Calu3 (cell line): ENCODE measurements at regions not wholly inside any gene's neighbourhood (a gene's known extent, or its start where the extent isn't known, plus 50 kb on each side); places are given as distances from the start of the nearest gene placed in this dataset.
A peak's percentile ranks its signal among the peaks of the same experiment; 100 is the strongest.

Experiments used
- BruUV-seq: library from RNA; stranded (reverse); fragments of 400-500 nt; replicated peaks from 2 replicates; lab custom pipeline; 2021; lab: Mats Ljungman, UMichigan
- CTCF ChIA-PET: fragments of 300-600 bp; sonication (Branson Sonifier 250); formaldehyde crosslinking; loops from one replicate; lab custom pipeline; 2022; ENCODE audit warnings: antibody characterized with exemption; lab: Charles Lee
- DNase-seq: peaks from one replicate; pipeline ENCODE4 v3.0.0; 2022
- H3K27ac Mint-ChIP-seq: one replicate; pipeline ENCODE4 v1.8.0; 2022; ENCODE audit warnings: mixed read lengths; ENCODE audit not compliant: unreplicated experiment
- H3K27me3 Mint-ChIP-seq: one replicate; pipeline ENCODE4 v1.8.0; 2022; ENCODE audit warnings: mixed read lengths; ENCODE audit not compliant: unreplicated experiment
- H3K36me3 Mint-ChIP-seq: one replicate; pipeline ENCODE4 v1.8.0; 2022; ENCODE audit warnings: mild to moderate bottlenecking, moderate library complexity, mixed read lengths; ENCODE audit not compliant: insufficient read depth, unreplicated experiment
- H3K4me1 Mint-ChIP-seq: one replicate; pipeline ENCODE4 v1.8.0; 2022; ENCODE audit warnings: mild to moderate bottlenecking, low read depth, mixed read lengths; ENCODE audit not compliant: unreplicated experiment
- H3K4me3 Mint-ChIP-seq: one replicate; pipeline ENCODE4 v1.8.0; 2022; ENCODE audit warnings: mild to moderate bottlenecking, low read depth, moderate library complexity, mixed read lengths; ENCODE audit not compliant: unreplicated experiment
- H3K9me3 Mint-ChIP-seq: one replicate; pipeline ENCODE4 v1.8.0; 2022; ENCODE audit warnings: low read depth, mixed read lengths; ENCODE audit not compliant: unreplicated experiment
- intact Hi-C: fragments of 100-400 bp; cut with micrococcal nuclease; formaldehyde crosslinking; loops from one replicate; pipeline ENCODE4 v1.10.0; 2022; ENCODE audit not compliant: unreplicated experiment
- microRNA-seq: library from miRNA; unstranded; fragments of <30 nt; microRNA quantifications from one replicate; pipeline ENCODE4 v1.2.0, GENCODE V29; 2022
- TF ChIP-seq, protein P1 (sequence below): fragments of 200-600 bp; IDR thresholded peaks from one replicate; pipeline ENCODE4 v1.8.0; 2022; ENCODE audit warnings: antibody characterized with exemption; ENCODE audit not compliant: unreplicated experiment

DNA sequence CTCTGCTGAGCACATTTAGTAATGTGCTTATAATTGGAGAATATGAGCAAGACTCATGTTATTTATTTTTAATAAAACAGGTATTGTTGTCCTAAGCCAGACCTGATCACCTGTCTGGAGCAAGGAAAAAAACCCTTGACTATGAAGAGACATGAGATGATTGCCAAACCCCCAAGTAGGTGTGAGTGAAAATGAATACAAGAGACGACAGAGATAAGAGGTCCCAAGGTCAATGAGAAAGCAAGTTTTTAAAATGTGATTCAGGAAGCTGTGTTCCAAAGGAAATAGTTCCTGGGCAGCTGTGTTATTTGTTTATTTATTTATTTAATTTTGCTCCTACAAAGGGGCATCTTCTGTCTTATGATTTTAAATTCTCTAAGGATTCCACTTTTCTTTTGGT, 83.1 kb downstream of the ZNF486 start:
- Mint-ChIP-seq H3K36me3 (no peaks in the 10 kb centered on the region), H3K9me3 (peaks cover 3% of the 10 kb centered on the region), H3K27ac (no peak overlapping the region), H3K4me1 (no peaks in the 10 kb centered on the region), H3K4me3 (no peak overlapping the region), H3K27me3 (no peaks in the 10 kb centered on the region)
- TF ChIP-seq, protein P1, sequence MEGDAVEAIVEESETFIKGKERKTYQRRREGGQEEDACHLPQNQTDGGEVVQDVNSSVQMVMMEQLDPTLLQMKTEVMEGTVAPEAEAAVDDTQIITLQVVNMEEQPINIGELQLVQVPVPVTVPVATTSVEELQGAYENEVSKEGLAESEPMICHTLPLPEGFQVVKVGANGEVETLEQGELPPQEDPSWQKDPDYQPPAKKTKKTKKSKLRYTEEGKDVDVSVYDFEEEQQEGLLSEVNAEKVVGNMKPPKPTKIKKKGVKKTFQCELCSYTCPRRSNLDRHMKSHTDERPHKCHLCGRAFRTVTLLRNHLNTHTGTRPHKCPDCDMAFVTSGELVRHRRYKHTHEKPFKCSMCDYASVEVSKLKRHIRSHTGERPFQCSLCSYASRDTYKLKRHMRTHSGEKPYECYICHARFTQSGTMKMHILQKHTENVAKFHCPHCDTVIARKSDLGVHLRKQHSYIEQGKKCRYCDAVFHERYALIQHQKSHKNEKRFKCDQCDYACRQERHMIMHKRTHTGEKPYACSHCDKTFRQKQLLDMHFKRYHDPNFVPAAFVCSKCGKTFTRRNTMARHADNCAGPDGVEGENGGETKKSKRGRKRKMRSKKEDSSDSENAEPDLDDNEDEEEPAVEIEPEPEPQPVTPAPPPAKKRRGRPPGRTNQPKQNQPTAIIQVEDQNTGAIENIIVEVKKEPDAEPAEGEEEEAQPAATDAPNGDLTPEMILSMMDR, result no peak
- CTCF ChIA-PET, result no interaction called here
- intact Hi-C loops, result no loop called here
- BruUV-seq, result no TSS peak
- DNase-seq, result no peak

Small RNAs in the stretch of these regions (microRNA-seq; reads per million reads assigned to microRNA genes)
- 57.0 reads per million, percentile 57 among the genes with 10 or more reads in this experiment for gene MIR1270
